DLD1 (cell line): ENCODE measurements at regions not wholly inside any gene's neighbourhood (a gene's known extent, or its start where the extent isn't known, plus 50 kb on each side); places are given as distances from the start of the nearest gene placed in this dataset.

Experiments used
- in situ Hi-C: cut with HindIII; loops from 2 replicates; pipeline ENCODE4 v1.10.0; 2017; ENCODE audit warnings: low sequenced_read_pairs

DNA sequence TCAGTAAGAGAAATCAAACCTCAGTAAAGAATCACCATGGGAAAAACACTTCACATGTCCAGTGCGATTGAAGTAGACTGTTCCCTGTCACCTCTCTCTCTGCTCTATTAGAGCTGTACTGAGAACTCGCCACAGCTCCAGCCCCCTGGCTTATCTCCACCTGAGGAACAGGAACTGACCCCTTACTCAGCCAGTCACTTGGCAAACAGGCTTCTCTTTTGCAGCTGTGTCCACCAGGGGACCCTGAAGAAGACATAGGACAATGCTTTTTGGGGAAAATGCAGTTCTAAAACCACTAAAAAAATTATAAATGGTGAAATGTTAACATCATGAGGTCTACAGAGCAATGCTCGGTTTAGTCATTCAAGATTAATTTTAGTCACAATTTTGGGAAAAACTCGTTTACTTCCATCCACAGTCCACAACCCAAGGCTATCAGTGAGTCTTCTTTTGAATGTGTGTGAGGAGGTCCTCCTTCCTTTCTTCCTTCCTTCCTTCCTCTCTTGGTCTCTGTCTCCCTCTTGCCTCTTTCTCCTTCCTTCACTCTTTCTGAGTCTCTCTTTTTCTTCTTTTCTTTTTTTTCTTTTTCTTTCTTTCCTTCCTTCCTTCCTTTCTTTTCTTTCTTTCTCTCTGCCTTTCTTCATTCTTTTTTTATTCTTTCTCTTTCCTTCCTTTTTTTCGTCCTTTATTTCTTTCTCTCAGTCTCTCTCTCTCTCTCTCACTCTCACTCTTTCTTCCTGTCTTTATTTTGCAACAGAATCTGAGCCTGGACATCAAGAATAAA, 1189.5 kb upstream of the TMEM132C start:
- in situ Hi-C loops = no loop called here

DNA sequence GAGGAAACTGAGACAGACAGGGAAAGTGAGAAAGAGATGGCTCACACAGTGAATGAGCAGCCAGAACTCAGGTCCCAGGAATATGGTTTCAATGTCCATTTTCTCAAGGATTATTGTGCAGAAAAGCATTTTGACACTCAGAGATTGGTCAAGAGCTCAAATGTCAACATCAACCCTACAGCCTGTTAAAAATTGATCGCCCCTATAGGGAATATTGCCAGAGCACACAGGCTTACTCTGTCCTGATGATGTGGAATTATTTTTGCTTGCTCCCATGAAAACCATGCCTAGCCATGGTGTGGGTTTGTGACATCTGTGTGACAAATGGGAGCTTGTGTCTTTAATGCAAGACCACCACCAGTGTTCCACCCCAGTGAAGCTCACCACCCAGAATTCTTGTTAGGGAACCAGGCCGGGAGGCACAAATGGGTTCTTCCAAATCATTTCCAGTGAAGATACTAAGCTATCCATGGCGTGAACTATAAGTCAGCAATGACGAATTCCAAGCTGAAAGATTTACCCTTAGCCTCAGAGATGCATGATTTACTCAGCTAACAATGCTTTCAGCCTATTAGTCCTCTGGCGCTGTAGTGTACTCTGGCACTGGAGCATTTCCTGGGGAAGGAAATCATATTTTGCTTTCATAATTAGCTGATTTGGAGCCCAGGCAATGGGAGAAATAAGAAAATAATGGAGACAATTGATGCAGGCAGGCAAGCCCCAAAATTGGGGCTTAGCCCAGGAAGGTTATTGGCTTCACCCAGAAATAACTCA, 1188.2 kb upstream of the TMEM132C start:
- in situ Hi-C loops = no loop called here

DNA sequence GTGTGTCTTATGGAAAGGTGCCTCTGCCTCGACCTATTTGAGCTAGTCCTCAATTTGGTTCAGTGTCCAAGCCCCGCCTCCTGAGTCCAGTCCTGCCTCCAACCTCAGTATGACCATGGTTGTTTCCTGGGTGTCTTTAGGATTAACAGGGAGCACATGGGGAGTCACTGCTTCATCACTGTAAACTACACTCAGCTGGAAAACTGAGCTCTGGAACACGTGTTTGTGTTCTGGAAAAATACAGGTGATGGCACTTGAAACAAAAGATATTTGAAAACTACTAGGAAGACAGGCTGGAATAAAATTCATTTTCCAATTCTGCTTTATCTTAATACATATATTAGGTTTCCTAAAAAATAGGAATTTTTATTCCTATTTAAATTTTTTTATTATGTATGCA, 1187.3 kb upstream of the TMEM132C start:
- in situ Hi-C loops = no loop called here

DNA sequence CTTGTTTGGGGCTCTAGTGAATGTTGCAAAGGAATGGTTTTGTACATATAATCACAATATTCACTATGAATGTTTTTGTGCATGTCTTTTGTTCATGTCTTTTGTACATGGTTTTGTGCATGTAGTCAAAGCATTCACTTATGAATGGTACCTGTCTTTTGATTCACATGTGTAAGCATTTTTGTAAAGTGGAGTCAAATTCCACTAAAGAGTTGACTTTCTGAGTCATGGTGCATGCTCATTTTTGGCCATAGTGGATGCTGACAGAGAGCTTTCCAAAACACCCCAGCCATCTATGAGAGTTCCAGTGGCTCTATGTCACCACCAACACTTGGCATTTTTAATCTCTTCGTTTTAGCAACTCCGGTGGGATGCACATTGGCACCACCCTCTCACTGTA, 1185.9 kb upstream of the TMEM132C start:
- in situ Hi-C loops = no loop called here

DNA sequence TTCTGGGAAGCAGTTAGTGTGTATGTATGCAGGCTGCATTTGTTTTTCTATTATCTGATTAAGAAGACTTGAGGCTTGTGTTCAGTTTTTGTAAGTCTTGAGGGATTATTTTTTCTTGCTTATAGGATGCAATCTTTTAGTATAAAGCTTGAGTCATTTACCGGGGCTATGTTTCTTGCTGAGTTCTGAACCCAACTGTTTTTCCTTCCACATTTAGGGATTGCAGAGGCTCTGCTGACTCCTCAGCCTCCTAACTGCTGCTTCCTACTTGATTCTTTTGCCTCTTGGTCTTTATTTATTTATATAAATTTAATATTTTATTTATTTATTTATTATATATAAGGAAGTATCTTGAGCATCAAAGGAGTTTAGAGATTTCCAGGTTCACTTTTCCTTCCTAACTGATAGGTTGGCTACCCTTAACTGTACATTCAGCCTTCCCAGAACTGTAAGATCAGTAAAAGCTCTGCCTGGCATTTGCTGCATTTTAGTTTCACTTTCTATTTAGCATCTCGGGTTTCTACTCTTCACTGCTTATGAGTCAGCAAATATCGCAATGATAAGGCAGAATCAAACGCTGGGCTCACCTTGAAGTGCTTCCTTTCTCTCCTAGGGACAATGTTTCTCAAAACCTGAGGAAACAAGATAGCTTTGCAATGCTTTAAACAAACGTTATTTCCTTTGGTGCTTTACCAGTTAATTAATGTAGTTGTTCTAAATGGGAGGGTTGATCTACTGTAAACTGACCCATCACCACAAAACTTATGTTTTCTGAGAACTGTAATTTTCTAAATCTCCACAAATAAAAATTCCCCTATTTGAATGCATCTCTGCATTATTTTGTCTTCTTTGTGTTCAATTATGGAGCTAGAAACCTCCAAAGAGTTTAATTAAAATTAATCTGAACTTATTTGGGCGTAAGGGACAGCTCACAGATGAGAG, 1183.7 kb upstream of the TMEM132C start:
- in situ Hi-C loops = no loop called here

- in situ Hi-C loops = loop anchor here (10.0 to 25.0 kb wide), 2 partner anchors 186 kb away; no protein-coding TSS in a partner anchor
Observed at GRCh38 chr12:127101076-127101475, 1165.9 kb upstream of the TMEM132C start.

GRCh38 chr12:127106041-127106440, 1160.9 kb upstream of the TMEM132C start:
- in situ Hi-C loops = loop anchor here (10.0 to 25.0 kb wide), 2 partner anchors 181 to 191 kb away; no protein-coding TSS in a partner anchor

DNA sequence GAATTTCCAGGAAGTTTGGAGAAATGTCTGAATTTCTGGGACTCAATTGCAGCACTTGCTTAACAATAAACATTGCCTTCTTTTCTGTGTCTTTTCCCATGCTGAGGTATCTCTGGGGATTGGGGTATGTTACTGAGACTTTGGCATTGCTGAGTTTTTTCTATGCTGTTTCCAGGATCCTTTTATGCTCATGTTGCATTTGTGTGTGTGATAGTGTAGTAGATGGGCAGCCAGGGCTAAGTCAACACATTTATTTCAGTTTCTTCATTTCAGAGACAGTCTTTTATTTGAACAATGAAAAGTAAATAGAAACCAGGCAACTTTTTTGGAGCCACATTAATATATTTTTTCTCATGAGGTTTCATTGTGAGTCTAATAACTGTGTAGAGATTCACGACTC, 1160.3 kb upstream of the TMEM132C start:
- in situ Hi-C loops = loop anchor here (10.0 to 25.0 kb wide), 2 partner anchors 181 to 192 kb away; no protein-coding TSS in a partner anchor

- in situ Hi-C loops = loop anchor here (10.0 to 25.0 kb wide), 2 partner anchors 180 to 193 kb away; no protein-coding TSS in a partner anchor
Observed at GRCh38 chr12:127107744-127108143, 1159.2 kb upstream of the TMEM132C start.

- in situ Hi-C loops = loop anchor here (10.0 to 25.0 kb wide), 2 partner anchors 179 to 194 kb away; no protein-coding TSS in a partner anchor
Observed at GRCh38 chr12:127108360-127109215, 1158.4 kb upstream of the TMEM132C start.

GRCh38 chr12:127113945-127114344, 1153.0 kb upstream of the TMEM132C start:
- in situ Hi-C loops = loop anchor here (25.0 kb wide), 1 partner anchor 173 kb away; no protein-coding TSS in a partner anchor

GRCh38 chr12:127115468-127116035, 1151.4 kb upstream of the TMEM132C start:
- in situ Hi-C loops = loop anchor here (25.0 kb wide), 1 partner anchor 172 kb away; no protein-coding TSS in a partner anchor

DNA sequence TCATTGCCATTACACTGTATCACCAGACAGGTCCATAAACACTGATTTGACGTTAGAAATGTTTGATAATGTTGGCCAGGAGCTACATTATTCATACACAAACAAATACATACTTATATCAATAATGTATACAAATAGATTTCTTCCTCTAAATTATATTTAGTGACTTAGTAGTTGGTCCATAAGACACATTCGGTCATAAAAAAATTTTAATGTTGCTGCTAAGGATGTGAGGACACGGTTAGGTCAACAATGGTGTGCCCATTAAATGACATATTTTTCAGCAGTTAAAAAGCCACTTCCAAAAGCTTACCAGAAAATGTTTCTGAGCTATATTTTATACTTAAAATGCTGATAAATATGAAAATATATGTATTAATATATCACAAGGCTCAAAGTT, 1148.7 kb upstream of the TMEM132C start:
- in situ Hi-C loops = loop anchor here (25.0 kb wide), 1 partner anchor 169 kb away; no protein-coding TSS in a partner anchor

- in situ Hi-C loops = loop anchor here (25.0 kb wide), 1 partner anchor 168 kb away; no protein-coding TSS in a partner anchor
Observed at GRCh38 chr12:127119600-127120140, 1147.3 kb upstream of the TMEM132C start.

DNA sequence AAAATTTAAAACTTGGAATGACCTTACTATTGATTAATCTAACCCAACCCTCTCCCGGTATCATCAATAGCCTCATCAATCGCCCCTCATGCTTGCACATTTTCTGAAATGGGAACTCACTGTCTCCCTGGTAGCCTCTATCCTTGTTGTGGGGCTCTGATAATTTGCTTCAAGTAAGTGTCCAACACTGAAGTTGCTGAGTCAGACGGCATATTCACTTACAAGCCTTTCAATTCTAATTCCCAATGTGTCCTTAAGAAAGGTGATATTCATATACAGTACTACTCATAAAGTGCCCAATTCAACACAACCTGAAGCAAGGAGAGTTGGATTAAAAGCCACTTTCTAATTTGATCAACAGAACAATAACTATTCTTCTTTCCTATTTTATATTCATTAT, 1146.1 kb upstream of the TMEM132C start:
- in situ Hi-C loops = loop anchor here (25.0 kb wide), 1 partner anchor 166 kb away; no protein-coding TSS in a partner anchor

DNA sequence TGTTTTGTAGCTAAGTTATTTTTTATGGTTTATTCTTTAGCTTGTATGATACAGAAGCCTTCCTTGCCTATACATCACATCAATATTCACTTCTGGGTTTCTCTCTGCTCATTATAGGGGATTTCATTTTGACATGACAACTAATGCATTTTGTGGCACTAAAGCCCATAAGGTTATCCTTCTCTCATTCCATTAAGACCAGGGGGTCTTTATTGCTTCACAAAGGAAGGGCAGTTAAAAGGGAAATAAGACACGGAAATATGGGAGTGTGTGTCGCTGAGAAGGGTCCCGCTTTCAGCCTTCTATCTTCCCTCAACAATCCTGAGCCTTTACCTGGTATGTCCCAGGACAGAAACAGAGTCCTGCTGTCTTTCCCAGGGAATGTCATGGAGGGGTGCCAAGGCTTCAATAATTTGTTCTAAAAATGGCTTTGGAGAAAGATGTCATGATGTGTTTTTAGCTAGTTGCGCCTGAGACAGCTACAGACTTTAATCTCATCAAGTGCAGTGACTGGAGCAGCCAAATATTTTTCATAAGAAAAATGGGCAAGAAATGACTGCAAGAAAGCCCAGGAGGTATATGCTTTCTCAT, 1145.4 kb upstream of the TMEM132C start:
- in situ Hi-C loops = loop anchor here (25.0 kb wide), 1 partner anchor 166 kb away; no protein-coding TSS in a partner anchor

DNA sequence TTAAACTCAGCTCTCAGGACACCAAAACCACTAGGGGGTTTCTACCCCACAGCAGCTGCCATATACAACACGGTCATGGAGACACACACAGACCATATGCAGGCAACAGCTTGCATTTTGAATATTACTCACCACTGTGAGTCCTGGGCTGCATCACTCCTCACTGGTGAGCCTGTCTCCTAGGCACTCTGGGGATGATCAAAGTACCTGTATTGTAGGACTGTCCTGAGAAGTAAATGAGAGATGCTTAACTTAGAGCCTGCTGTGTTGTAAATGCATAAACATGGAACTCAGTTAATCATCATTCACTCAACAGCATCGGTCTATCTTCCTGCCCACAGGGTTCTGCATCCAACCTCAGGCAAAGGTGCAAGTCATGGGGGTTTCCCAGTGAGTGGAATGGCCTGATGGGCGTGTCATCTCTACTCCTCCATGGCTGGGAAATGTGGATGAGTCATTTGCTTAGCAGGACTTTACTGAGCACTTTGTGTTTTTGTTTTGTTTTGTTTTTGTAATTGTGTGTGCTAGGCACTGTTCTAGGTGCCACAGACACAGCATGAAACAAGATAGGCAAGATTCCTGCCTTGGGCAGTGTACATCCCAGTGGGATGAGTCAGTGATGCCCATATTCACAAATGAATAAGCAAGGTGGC, 1141.2 kb upstream of the TMEM132C start:
- in situ Hi-C loops = no loop called here

GRCh38 chr12:127126260-127126628, 1140.7 kb upstream of the TMEM132C start:
- in situ Hi-C loops = no loop called here
